Progenitor cell of endocrine pancreas (in vitro differentiated cells): ENCODE measurements at regions not wholly inside any gene's neighbourhood (a gene's known extent, or its start where the extent isn't known, plus 50 kb on each side); places are given as distances from the start of the nearest gene placed in this dataset.

Experiments
- DNase-seq: peaks from one replicate; pipeline ENCODE4 v3.0.0; 2021; ENCODE audit warnings: low spot score; ENCODE audit not compliant: unreplicated experiment
- H3K27ac Mint-ChIP-seq: 2 replicates; pipeline ENCODE4 v1.8.0; 2021; ENCODE audit warnings: mild to moderate bottlenecking, moderate library complexity, mixed read lengths
- H3K27me3 Mint-ChIP-seq: 2 replicates; pipeline ENCODE4 v1.8.0; 2021; ENCODE audit warnings: mixed read lengths
- H3K36me3 Mint-ChIP-seq: 2 replicates; pipeline ENCODE4 v1.8.0; 2022; ENCODE audit warnings: mixed read lengths; ENCODE audit not compliant: insufficient read depth
- H3K4me1 Mint-ChIP-seq: 2 replicates; pipeline ENCODE4 v1.8.0; 2021; ENCODE audit warnings: low read depth, mixed read lengths
- H3K4me3 Mint-ChIP-seq: 2 replicates; pipeline ENCODE4 v1.8.0; 2021; ENCODE audit warnings: low read depth, mild to moderate bottlenecking, moderate library complexity, mixed read lengths
- H3K9me3 Mint-ChIP-seq: 2 replicates; pipeline ENCODE4 v1.8.0; 2021; ENCODE audit warnings: low read depth, mixed read lengths
- CTCF ChIP-seq: fragments of 200-600 bp; sonication (generic); IDR thresholded peaks from one replicate; pipeline ENCODE4 v1.5.0; 2021; ENCODE audit warnings: antibody characterized with exemption, mild to moderate bottlenecking; ENCODE audit not compliant: unreplicated experiment

GRCh38 chr16:76612497-76612896 lies 335.3 kb downstream of the CNTNAP4 start:
- no peak overlapping the region for H3K4me3 Mint-ChIP-seq
- no peaks in the 10 kb centered on the region for H3K27me3 Mint-ChIP-seq
- H3K36me3 Mint-ChIP-seq = no peaks in the 10 kb centered on the region
- no peak for TF ChIP-seq CTCF
- H3K27ac Mint-ChIP-seq = no peak overlapping the region
- no peaks in the 10 kb centered on the region for H3K9me3 Mint-ChIP-seq
- DNase-seq = no peak
- no peaks in the 10 kb centered on the region for H3K4me1 Mint-ChIP-seq

DNA sequence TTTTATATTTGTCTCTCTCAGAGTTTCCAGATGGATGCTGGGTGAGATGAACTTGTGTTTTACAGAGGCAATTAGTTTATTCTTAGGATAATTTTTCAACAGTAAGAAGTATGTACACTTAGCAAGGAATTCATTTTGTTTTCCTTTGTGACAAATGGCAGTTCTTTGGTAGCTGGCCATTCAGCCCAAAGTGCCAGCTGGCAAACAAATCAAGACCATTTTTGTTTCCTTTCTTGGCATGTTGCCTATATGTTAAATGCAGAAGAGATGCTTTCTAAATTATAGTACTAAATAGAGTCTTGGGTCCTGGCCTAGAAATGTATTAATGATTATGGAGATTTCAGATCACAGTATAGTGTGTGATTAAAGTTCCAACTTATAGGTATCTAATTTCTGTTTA lies 337.1 kb downstream of the CNTNAP4 start:
- Mint-ChIP-seq H3K27ac (no peak overlapping the region), H3K27me3 (no peaks in the 10 kb centered on the region), H3K4me1 (no peaks in the 10 kb centered on the region), H3K4me3 (no peak overlapping the region), H3K36me3 (no peaks in the 10 kb centered on the region), H3K9me3 (peaks cover 8% of the 10 kb centered on the region)
- DNase-seq = no peak
- TF ChIP-seq CTCF = no peak

GRCh38 chr16:76622876-76623275 lies 345.7 kb downstream of the CNTNAP4 start:
- Mint-ChIP-seq H3K9me3 (peaks cover 8% of the 10 kb centered on the region), H3K4me3 (no peak overlapping the region), H3K4me1 (no peaks in the 10 kb centered on the region), H3K27me3 (no peaks in the 10 kb centered on the region), H3K27ac (no peak overlapping the region), H3K36me3 (no peaks in the 10 kb centered on the region)
- no peak for TF ChIP-seq CTCF
- no peak for DNase-seq

DNA sequence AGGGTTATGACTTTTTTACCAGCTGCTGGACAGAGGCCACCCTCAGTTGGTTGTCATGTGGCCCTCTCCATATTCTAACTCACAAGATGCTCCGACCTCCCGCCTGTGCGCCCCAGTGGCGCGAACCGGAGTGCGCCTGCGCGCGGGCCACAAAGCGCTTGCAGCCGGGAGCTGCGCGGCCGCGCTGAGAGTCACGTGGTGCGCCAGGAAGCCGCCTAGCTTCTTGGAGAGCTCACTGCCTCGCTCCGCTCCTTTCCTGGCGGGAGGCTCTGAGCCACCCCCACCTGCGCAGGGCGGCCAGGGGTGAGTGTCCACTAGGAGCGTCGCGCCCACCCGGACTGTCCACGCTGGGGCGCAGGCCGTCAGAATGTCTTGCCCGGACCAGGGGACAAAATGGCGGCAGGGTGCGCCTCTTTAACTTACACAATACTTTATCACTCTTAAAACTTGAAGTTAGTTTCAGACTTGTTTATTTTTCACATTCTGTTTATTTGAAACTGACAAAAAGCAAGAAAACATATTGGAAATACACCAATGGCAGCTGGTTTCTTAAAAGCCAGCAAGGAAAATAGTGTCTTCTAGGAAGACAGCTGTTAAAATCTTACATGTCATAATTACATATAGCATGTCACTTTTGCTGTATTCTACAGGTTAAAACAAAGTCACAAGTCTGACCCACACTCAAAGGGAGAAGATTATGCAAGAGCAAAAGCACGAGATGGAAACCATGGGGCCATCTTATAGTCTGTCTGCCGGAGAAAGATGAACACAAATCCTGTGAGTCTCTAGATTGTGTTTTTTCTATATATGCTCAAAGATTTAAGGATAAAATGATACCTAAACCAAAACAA lies 357.9 kb downstream of the CNTNAP4 start:
- no peaks in the 10 kb centered on the region for H3K27me3 Mint-ChIP-seq
- no peak overlapping the region for H3K27ac Mint-ChIP-seq
- DNase-seq = no peak
- H3K4me3 Mint-ChIP-seq = no peak overlapping the region
- H3K36me3 Mint-ChIP-seq = peaks cover 3% of the 10 kb centered on the region
- no peaks in the 10 kb centered on the region for H3K4me1 Mint-ChIP-seq
- no peak for TF ChIP-seq CTCF
- H3K9me3 Mint-ChIP-seq = peaks cover 26% of the 10 kb centered on the region

- DNase-seq = no peak
- Mint-ChIP-seq H3K9me3 (peaks cover 11% of the 10 kb centered on the region), H3K36me3 (no peaks in the 10 kb centered on the region), H3K4me1 (no peaks in the 10 kb centered on the region), H3K27ac (no peak overlapping the region), H3K4me3 (no peak overlapping the region), H3K27me3 (no peaks in the 10 kb centered on the region)
- peak; percentile 39 for TF ChIP-seq CTCF
Observed at GRCh38 chr16:76639685-76640289, 362.6 kb downstream of the CNTNAP4 start.
